OCI-LY3 (cell line): ENCODE measurements at regions not wholly inside any gene's neighbourhood (a gene's known extent, or its start where the extent isn't known, plus 50 kb on each side); places are given as distances from the start of the nearest gene placed in this dataset.
"Not testable (repeated sequence)": the region's sequence is repeated elsewhere in the genome, so short reads cannot be mapped to it uniquely, and the experiment has no call there.

Experiments
- CTCF ChIP-seq: fragments of 200-600, 300-600 bp; sonication (generic); IDR thresholded peaks from 2 replicates; pipeline ENCODE4 v1.5.1; 2014; ENCODE audit warnings: antibody characterized with exemption, low read length, low read depth
- EZH2phosphoT487 ChIP-seq: fragments of 200-600 bp; shearing (Covaris generic); IDR thresholded peaks from 2 replicates; pipeline ENCODE4 v1.6.1; 2018; ENCODE audit warnings: antibody characterized with exemption, mixed run types, low read depth

GRCh38 chr5:6284491-6284890 is 93.9 kb downstream of the MED10 start:
- TF ChIP-seq CTCF, EZH2phosphoT487: not testable (repeated sequence)
